ENCODE measurements at regions not wholly inside any gene's neighbourhood (a gene's known extent, or its start where the extent isn't known, plus 50 kb on each side); places are given as distances from the start of the nearest gene placed in this dataset.

- TF ChIP-seq CTCF (IDR thresholded peaks at IDR 0.05) (no peak), POLR2A (IDR thresholded peaks at IDR 0.05) (no peak)
Observed at GRCh38 chr1:38615680-38616079, 243.9 kb downstream of the RRAGC start.

Measured in adrenal gland (tissue), 5 donors.